Neutrophil (primary cell): ENCODE measurements at regions not wholly inside any gene's neighbourhood (a gene's known extent, or its start where the extent isn't known, plus 50 kb on each side); places are given as distances from the start of the nearest gene placed in this dataset.

Source experiments
- H3K27ac ChIP-seq: fragments of 200-600 bp; sonication (generic); 2 replicates; pipeline ENCODE4 v1.5.1; 2016; ENCODE audit warnings: mild to moderate bottlenecking, moderate library complexity
- H3K27me3 ChIP-seq: fragments of 200-600 bp; sonication (generic); 2 replicates; pipeline ENCODE4 v1.6.0; 2016; ENCODE audit warnings: mild to moderate bottlenecking
- H3K36me3 ChIP-seq: fragments of 200-600 bp; sonication (generic); 2 replicates; pipeline ENCODE4 v1.5.1; 2017
- H3K4me1 ChIP-seq, 2 experiments: fragments of 200-600 bp in 1 of 2; sonication (generic) in 1 of 2; 1 replicate in 1 of 2; 2 replicates in 1 of 2; pipeline versions ENCODE4 v1.5.1 to v1.6.1; 2013 to 2016; ENCODE audit warnings: low read depth in 1 of 2, low read length in 1 of 2, mild to moderate bottlenecking in 1 of 2, moderate library complexity in 1 of 2; ENCODE audit not compliant: control insufficient read depth in 1 of 2, insufficient read depth in 1 of 2
- H3K4me3 ChIP-seq, 2 experiments: fragments of 200-600 bp in 1 of 2; sonication (generic) in 1 of 2; 1 replicate in 1 of 2; 2 replicates in 1 of 2; pipeline ENCODE4 v1.5.1; 2013 to 2016; ENCODE audit warnings: low read depth in 1 of 2, low read length in 1 of 2, mild to moderate bottlenecking in 1 of 2, moderate library complexity in 1 of 2
- H3K9me3 ChIP-seq: fragments of 200-600 bp; sonication (generic); 2 replicates; pipeline ENCODE4 v1.5.1; 2016
- TF ChIP-seq, protein P1 (sequence below): fragments of 200-600 bp; sonication (generic); IDR thresholded peaks from 2 replicates; pipeline ENCODE4 v1.5.1; 2016; ENCODE audit warnings: antibody characterized with exemption

DNA sequence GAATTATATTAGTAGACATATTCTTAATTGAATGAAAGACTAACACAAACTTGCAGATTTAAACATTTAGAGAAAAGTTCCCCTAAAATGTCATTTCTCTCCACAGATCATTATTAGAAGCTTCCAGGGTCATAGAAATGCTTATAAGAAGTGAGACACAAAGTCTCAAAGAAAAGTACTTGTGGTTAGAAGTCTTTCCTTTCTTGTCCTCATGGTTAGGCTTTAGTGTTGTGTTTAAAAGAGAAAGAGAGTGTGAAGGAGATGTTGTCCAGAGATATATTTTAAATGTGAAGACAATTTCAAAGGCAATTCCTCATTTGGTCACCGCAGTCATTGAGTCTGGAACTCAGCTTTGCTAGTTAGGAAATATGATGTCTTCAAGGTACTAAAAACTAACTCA lies 230.4 kb upstream of the ARPP21 start:
- H3K9me3 ChIP-seq, result no peaks in the 10 kb centered on the region
- H3K36me3 ChIP-seq, result no peaks in the 10 kb centered on the region
- H3K4me1 ChIP-seq, result no peaks in the 10 kb centered on the region
- no peak overlapping the region for H3K27ac ChIP-seq
- TF ChIP-seq, protein P1, sequence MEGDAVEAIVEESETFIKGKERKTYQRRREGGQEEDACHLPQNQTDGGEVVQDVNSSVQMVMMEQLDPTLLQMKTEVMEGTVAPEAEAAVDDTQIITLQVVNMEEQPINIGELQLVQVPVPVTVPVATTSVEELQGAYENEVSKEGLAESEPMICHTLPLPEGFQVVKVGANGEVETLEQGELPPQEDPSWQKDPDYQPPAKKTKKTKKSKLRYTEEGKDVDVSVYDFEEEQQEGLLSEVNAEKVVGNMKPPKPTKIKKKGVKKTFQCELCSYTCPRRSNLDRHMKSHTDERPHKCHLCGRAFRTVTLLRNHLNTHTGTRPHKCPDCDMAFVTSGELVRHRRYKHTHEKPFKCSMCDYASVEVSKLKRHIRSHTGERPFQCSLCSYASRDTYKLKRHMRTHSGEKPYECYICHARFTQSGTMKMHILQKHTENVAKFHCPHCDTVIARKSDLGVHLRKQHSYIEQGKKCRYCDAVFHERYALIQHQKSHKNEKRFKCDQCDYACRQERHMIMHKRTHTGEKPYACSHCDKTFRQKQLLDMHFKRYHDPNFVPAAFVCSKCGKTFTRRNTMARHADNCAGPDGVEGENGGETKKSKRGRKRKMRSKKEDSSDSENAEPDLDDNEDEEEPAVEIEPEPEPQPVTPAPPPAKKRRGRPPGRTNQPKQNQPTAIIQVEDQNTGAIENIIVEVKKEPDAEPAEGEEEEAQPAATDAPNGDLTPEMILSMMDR, result no peak
- no peaks in the 10 kb centered on the region for H3K27me3 ChIP-seq
- no peak overlapping the region for H3K4me3 ChIP-seq

DNA sequence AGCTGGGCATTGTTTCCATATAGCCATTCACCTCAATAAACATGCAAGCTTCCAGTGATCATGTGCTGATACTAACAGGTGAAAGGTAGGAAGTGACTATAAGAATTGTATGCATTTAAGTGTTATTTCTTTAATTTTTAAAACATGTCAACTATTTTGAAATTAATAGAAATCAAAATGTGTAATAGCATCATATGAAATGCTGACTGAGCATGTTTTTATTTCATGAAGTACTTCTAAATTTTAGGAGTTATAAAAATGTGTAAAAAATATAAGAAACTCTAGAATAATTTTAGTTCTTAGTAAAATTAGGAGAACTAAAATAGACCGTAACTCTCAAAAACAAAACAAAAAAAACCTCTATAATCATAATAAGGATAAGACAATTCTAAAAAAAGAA lies 229.3 kb upstream of the ARPP21 start:
- no peak overlapping the region for H3K4me3 ChIP-seq
- H3K4me1 ChIP-seq, result no peaks in the 10 kb centered on the region
- no peaks in the 10 kb centered on the region for H3K27me3 ChIP-seq
- H3K27ac ChIP-seq, result no peak overlapping the region
- no peaks in the 10 kb centered on the region for H3K36me3 ChIP-seq
- TF ChIP-seq, protein P1, result no peak
- no peaks in the 10 kb centered on the region for H3K9me3 ChIP-seq

DNA sequence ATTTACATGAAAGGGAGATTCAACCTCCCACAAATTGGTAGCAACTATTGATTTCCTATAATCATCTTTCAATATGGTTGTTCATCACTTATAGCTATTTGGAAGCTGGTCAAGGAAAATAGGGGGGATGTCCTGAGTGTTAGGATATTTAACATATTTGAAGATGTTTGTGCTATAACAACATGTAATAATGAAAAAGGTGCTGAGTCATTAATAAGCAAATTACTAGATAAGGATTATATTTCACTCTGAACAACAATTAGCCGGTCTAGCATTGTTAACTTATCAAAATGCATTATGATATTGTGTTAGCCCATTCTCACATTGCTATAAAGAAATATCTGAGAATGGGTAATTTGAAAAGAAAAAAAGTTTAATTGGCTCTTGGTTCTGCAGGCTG lies 225.8 kb upstream of the ARPP21 start:
- no peak overlapping the region for H3K27ac ChIP-seq
- no peak overlapping the region for H3K4me3 ChIP-seq
- no peaks in the 10 kb centered on the region for H3K4me1 ChIP-seq
- no peaks in the 10 kb centered on the region for H3K36me3 ChIP-seq
- H3K9me3 ChIP-seq, result no peaks in the 10 kb centered on the region
- TF ChIP-seq, protein P1, result no peak
- H3K27me3 ChIP-seq, result no peaks in the 10 kb centered on the region

DNA sequence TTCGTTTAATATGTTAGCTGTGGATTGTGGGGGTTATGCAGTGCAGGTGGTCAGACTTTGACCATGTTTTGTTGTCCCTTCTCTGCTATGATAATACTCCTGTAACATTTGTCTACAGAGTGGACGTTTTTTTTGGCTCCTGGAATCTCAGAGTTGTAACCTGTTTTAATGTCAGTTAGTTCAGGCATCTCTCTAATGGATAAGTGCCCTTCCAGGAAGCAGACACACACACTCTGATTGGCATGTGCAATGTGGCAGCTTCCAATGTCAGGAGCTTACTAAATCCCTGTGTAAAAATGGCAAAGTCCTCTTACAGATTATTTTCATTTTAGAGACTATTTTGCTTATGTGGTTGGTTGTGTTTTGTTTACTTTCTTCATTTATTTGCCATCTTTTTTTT lies 222.2 kb upstream of the ARPP21 start:
- no peaks in the 10 kb centered on the region for H3K36me3 ChIP-seq
- H3K4me3 ChIP-seq, result no peak overlapping the region
- TF ChIP-seq, protein P1, result no peak
- no peak overlapping the region for H3K27ac ChIP-seq
- no peaks in the 10 kb centered on the region for H3K27me3 ChIP-seq
- H3K9me3 ChIP-seq, result no peaks in the 10 kb centered on the region
- no peaks in the 10 kb centered on the region for H3K4me1 ChIP-seq

DNA sequence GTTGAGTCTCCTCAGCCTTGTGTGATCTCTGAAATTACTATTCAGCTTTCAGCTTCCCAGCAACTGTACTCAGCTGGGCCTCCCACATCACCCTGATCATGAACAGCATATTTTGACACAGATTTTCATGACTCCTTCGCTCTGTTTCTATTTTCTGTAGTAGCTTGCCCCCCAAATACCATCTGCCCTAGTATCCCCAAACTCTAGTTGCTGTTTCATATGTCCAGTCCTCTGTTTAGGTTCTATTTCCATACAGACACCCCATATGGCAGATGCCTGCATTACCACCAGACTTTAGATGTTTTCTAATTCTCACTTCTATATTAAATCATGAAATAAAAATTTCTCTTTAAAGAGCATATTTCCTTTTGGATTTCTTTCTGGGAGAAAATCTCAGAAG lies 217.2 kb upstream of the ARPP21 start:
- no peak overlapping the region for H3K27ac ChIP-seq
- H3K27me3 ChIP-seq, result no peaks in the 10 kb centered on the region
- H3K4me3 ChIP-seq, result no peak overlapping the region
- no peaks in the 10 kb centered on the region for H3K4me1 ChIP-seq
- H3K36me3 ChIP-seq, result no peaks in the 10 kb centered on the region
- H3K9me3 ChIP-seq, result no peaks in the 10 kb centered on the region
- TF ChIP-seq, protein P1, result no peak
